ENCODE measurements at regions not wholly inside any gene's neighbourhood (a gene's known extent, or its start where the extent isn't known, plus 50 kb on each side); places are given as distances from the start of the nearest gene placed in this dataset.

GRCh38 chr14:44663136-44663535, 156.1 kb upstream of the FSCB start:
- Mint-ChIP-seq H3K27ac (no peak overlapping the region), H3K9me3 (no peaks in the 10 kb centered on the region), H3K4me3 (no peak overlapping the region), H3K36me3 (no peaks in the 10 kb centered on the region), H3K4me1 (ENCODE audit: low read depth) (peaks cover 18% of the 10 kb centered on the region), H3K27me3 (no peaks in the 10 kb centered on the region)
- ChIA-PET POLR2A (no interaction called here), CTCF (no interaction called here)
- intact Hi-C loops (cut with micrococcal nuclease) = no loop called here
- DNase-seq = no peak

GRCh38 chr14:44662250-44662891, 155.3 kb upstream of the FSCB start:
- intact Hi-C loops (cut with micrococcal nuclease) = no loop called here
- Mint-ChIP-seq H3K27me3 (no peaks in the 10 kb centered on the region), H3K27ac (no peak overlapping the region), H3K4me3 (peak overlapping the region; percentile 33), H3K4me1 (ENCODE audit: low read depth) (peaks cover 18% of the 10 kb centered on the region), H3K36me3 (no peaks in the 10 kb centered on the region), H3K9me3 (no peaks in the 10 kb centered on the region)
- DNase-seq = no peak
- CTCF ChIA-PET = no interaction called here
- POLR2A ChIA-PET = no interaction called here

GRCh38 chr14:44658389-44658696, 151.3 kb upstream of the FSCB start:
- POLR2A ChIA-PET = no interaction called here
- DNase-seq = no peak
- CTCF ChIA-PET = no interaction called here

GRCh38 chr14:44657696-44658388, 150.8 kb upstream of the FSCB start:
- Mint-ChIP-seq H3K4me1 (ENCODE audit: low read depth) (peaks cover 8% of the 10 kb centered on the region), H3K27me3 (no peaks in the 10 kb centered on the region), H3K27ac (no peak overlapping the region), H3K4me3 (no peak overlapping the region), H3K36me3 (no peaks in the 10 kb centered on the region), H3K9me3 (no peaks in the 10 kb centered on the region)
- CTCF ChIA-PET = no interaction called here
- POLR2A ChIA-PET = no interaction called here
- intact Hi-C loops (cut with micrococcal nuclease) = no loop called here
- no peak for DNase-seq

More at GRCh38 chr14:44658389-44658696, 151.3 kb upstream of the FSCB start:
- no peaks in the 10 kb centered on the region for H3K9me3 Mint-ChIP-seq
- no peak overlapping the region for H3K4me3 Mint-ChIP-seq
- H3K27ac Mint-ChIP-seq = no peak overlapping the region
- peaks cover 13% of the 10 kb centered on the region for H3K4me1 Mint-ChIP-seq (ENCODE audit: low read depth)
- no peaks in the 10 kb centered on the region for H3K36me3 Mint-ChIP-seq
- intact Hi-C loops (cut with micrococcal nuclease) = no loop called here
- no peaks in the 10 kb centered on the region for H3K27me3 Mint-ChIP-seq

- CTCF ChIA-PET = no interaction called here
- no peak for DNase-seq
- Mint-ChIP-seq H3K9me3 (no peaks in the 10 kb centered on the region), H3K4me1 (ENCODE audit: low read depth) (peaks cover 2% of the 10 kb centered on the region), H3K27me3 (no peaks in the 10 kb centered on the region), H3K27ac (no peak overlapping the region), H3K4me3 (no peak overlapping the region), H3K36me3 (no peaks in the 10 kb centered on the region)
- POLR2A ChIA-PET = no interaction called here
- intact Hi-C loops (cut with micrococcal nuclease) = no loop called here
These were observed 150.1 kb upstream of the FSCB start for GRCh38 chr14:44657203-44657602.

GRCh38 chr14:44654591-44654990, 147.5 kb upstream of the FSCB start:
- no peaks in the 10 kb centered on the region for H3K4me1 Mint-ChIP-seq (ENCODE audit: low read depth)
- no peaks in the 10 kb centered on the region for H3K27me3 Mint-ChIP-seq
- no peak overlapping the region for H3K4me3 Mint-ChIP-seq
- POLR2A ChIA-PET = no interaction called here
- no peaks in the 10 kb centered on the region for H3K36me3 Mint-ChIP-seq
- CTCF ChIA-PET = no interaction called here
- no peaks in the 10 kb centered on the region for H3K9me3 Mint-ChIP-seq
- H3K27ac Mint-ChIP-seq = no peak overlapping the region
- DNase-seq = no peak
- intact Hi-C loops (cut with micrococcal nuclease) = no loop called here

GRCh38 chr14:44653641-44654040, 146.6 kb upstream of the FSCB start:
- no peak overlapping the region for H3K27ac Mint-ChIP-seq
- no peaks in the 10 kb centered on the region for H3K36me3 Mint-ChIP-seq
- H3K9me3 Mint-ChIP-seq = no peaks in the 10 kb centered on the region
- no peak overlapping the region for H3K4me3 Mint-ChIP-seq
- H3K4me1 Mint-ChIP-seq (ENCODE audit: low read depth) = no peaks in the 10 kb centered on the region
- intact Hi-C loops (cut with micrococcal nuclease) = no loop called here
- ChIA-PET CTCF (no interaction called here), POLR2A (no interaction called here)
- no peak for DNase-seq
- H3K27me3 Mint-ChIP-seq = no peaks in the 10 kb centered on the region

GRCh38 chr14:44652640-44653039, 145.6 kb upstream of the FSCB start:
- DNase-seq = no peak
- H3K27ac Mint-ChIP-seq = no peak overlapping the region
- H3K27me3 Mint-ChIP-seq = no peaks in the 10 kb centered on the region
- POLR2A ChIA-PET = no interaction called here
- H3K4me1 Mint-ChIP-seq (ENCODE audit: low read depth) = no peaks in the 10 kb centered on the region
- no peaks in the 10 kb centered on the region for H3K9me3 Mint-ChIP-seq
- H3K4me3 Mint-ChIP-seq = no peak overlapping the region
- CTCF ChIA-PET = no interaction called here
- H3K36me3 Mint-ChIP-seq = no peaks in the 10 kb centered on the region
- intact Hi-C loops (cut with micrococcal nuclease) = no loop called here

GRCh38 chr14:44649061-44649460, 142.0 kb upstream of the FSCB start:
- CTCF ChIA-PET = no interaction called here
- Mint-ChIP-seq H3K27ac (no peak overlapping the region), H3K27me3 (no peaks in the 10 kb centered on the region), H3K4me3 (no peak overlapping the region), H3K4me1 (ENCODE audit: low read depth) (no peaks in the 10 kb centered on the region), H3K36me3 (no peaks in the 10 kb centered on the region), H3K9me3 (no peaks in the 10 kb centered on the region)
- POLR2A ChIA-PET = no interaction called here
- DNase-seq = no peak
- intact Hi-C loops (cut with micrococcal nuclease) = no loop called here

GRCh38 chr14:44640416-44640815, 133.3 kb upstream of the FSCB start:
- Mint-ChIP-seq H3K27ac (no peak overlapping the region), H3K9me3 (no peaks in the 10 kb centered on the region), H3K27me3 (no peaks in the 10 kb centered on the region), H3K36me3 (no peaks in the 10 kb centered on the region), H3K4me1 (ENCODE audit: low read depth) (no peaks in the 10 kb centered on the region), H3K4me3 (no peak overlapping the region)
- CTCF ChIA-PET = no interaction called here
- no peak for DNase-seq
- POLR2A ChIA-PET = no interaction called here
- intact Hi-C loops (cut with micrococcal nuclease) = no loop called here

GRCh38 chr14:44639781-44640385, 132.8 kb upstream of the FSCB start:
- POLR2A ChIA-PET = no interaction called here
- CTCF ChIA-PET = no interaction called here

GRCh38 chr14:44634692-44635091, 127.6 kb upstream of the FSCB start:
- CTCF ChIA-PET = no interaction called here
- no peak overlapping the region for H3K4me3 Mint-ChIP-seq
- POLR2A ChIA-PET = no interaction called here
- DNase-seq = no peak
- no peak overlapping the region for H3K27ac Mint-ChIP-seq
- H3K36me3 Mint-ChIP-seq = no peaks in the 10 kb centered on the region
- intact Hi-C loops (cut with micrococcal nuclease) = no loop called here
- H3K9me3 Mint-ChIP-seq = no peaks in the 10 kb centered on the region
- H3K27me3 Mint-ChIP-seq = no peaks in the 10 kb centered on the region
- H3K4me1 Mint-ChIP-seq (ENCODE audit: low read depth) = no peaks in the 10 kb centered on the region

More at GRCh38 chr14:44639781-44640385, 132.8 kb upstream of the FSCB start:
- no peaks in the 10 kb centered on the region for H3K9me3 Mint-ChIP-seq
- H3K36me3 Mint-ChIP-seq = no peaks in the 10 kb centered on the region
- intact Hi-C loops (cut with micrococcal nuclease) = no loop called here
- DNase-seq = no peak
- H3K27ac Mint-ChIP-seq = no peak overlapping the region
- H3K4me3 Mint-ChIP-seq = no peak overlapping the region
- H3K4me1 Mint-ChIP-seq (ENCODE audit: low read depth) = no peaks in the 10 kb centered on the region
- no peaks in the 10 kb centered on the region for H3K27me3 Mint-ChIP-seq

- H3K27ac Mint-ChIP-seq = no peak overlapping the region
- intact Hi-C loops (cut with micrococcal nuclease) = no loop called here
- DNase-seq = no peak
- no peaks in the 10 kb centered on the region for H3K4me1 Mint-ChIP-seq (ENCODE audit: low read depth)
- H3K27me3 Mint-ChIP-seq = no peaks in the 10 kb centered on the region
- ChIA-PET CTCF (no interaction called here), POLR2A (no interaction called here)
- no peaks in the 10 kb centered on the region for H3K9me3 Mint-ChIP-seq
- no peaks in the 10 kb centered on the region for H3K36me3 Mint-ChIP-seq
- H3K4me3 Mint-ChIP-seq = no peak overlapping the region
These were observed 119.3 kb upstream of the FSCB start for GRCh38 chr14:44626423-44626822.
